Panc1 (cell line): ENCODE measurements at regions not wholly inside any gene's neighbourhood (a gene's known extent, or its start where the extent isn't known, plus 50 kb on each side); places are given as distances from the start of the nearest gene placed in this dataset.

Source experiments
- POLR2AphosphoS5 ChIP-seq: IDR thresholded peaks from 2 replicates; pipeline ENCODE4 v1.6.1; 2012; ENCODE audit warnings: mild to moderate bottlenecking, low read depth, low read length, moderate library complexity
- SIN3A ChIP-seq: IDR thresholded peaks from 2 replicates; pipeline ENCODE4 v1.6.1; 2012; ENCODE audit warnings: low read depth, mild to moderate bottlenecking, low read length, moderate library complexity, borderline replicate concordance; ENCODE audit not compliant: insufficient read depth
- TCF7L2 ChIP-seq: IDR thresholded peaks from 2 replicates; pipeline ENCODE4 v1.6.1; 2011; ENCODE audit warnings: mild to moderate bottlenecking, low read depth, low read length, inconsistent platforms
- TF ChIP-seq, protein P1 (sequence below): fragments of 450-650 bp; IDR thresholded peaks from 2 replicates; pipeline ENCODE4 v1.5.1; 2017; ENCODE audit warnings: mild to moderate bottlenecking
- TF ChIP-seq, protein P2 (sequence below), 2 experiments: IDR thresholded peaks; 2 replicates each; pipeline ENCODE4 v1.6.1; 2011 to 2012; ENCODE audit warnings: low read depth in 2 of 2, control low read depth in 1 of 2, low read length in 1 of 2, mild to moderate bottlenecking in 1 of 2, moderate library complexity in 1 of 2; ENCODE audit not compliant: insufficient read depth in 1 of 2

DNA sequence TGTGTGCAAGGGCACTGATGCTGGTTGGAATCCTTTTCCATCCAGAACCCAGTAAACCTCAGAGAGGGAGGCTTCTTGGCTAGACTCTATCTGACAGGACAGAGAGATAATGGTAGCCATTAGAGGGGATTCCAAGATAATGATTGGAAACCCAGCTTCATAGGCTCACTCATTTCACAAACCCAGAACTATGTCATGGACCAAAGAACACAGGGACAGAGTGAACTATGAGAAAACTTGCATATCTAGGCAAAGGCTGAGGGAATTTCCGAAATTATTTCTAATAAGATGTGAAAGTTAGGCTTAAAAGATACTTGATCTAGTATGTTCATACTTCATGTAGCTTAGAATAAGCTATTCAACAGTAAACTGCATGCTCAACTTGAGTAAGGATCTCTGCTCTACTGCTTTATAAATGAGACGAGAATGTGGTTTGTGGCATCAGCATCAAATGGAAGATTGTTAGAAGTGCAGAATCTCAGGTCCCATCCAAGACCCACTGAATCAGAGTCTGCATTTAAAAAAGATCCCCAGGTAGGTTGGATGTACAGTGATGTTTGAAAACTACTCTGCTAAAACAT is 261.4 kb downstream of the DMRT2 start:
- TF ChIP-seq, protein P1, sequence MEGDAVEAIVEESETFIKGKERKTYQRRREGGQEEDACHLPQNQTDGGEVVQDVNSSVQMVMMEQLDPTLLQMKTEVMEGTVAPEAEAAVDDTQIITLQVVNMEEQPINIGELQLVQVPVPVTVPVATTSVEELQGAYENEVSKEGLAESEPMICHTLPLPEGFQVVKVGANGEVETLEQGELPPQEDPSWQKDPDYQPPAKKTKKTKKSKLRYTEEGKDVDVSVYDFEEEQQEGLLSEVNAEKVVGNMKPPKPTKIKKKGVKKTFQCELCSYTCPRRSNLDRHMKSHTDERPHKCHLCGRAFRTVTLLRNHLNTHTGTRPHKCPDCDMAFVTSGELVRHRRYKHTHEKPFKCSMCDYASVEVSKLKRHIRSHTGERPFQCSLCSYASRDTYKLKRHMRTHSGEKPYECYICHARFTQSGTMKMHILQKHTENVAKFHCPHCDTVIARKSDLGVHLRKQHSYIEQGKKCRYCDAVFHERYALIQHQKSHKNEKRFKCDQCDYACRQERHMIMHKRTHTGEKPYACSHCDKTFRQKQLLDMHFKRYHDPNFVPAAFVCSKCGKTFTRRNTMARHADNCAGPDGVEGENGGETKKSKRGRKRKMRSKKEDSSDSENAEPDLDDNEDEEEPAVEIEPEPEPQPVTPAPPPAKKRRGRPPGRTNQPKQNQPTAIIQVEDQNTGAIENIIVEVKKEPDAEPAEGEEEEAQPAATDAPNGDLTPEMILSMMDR = no peak
- TF ChIP-seq POLR2AphosphoS5 = no peak
- no peak for TF ChIP-seq TCF7L2
- TF ChIP-seq SIN3A = no peak
- TF ChIP-seq, protein P2, sequence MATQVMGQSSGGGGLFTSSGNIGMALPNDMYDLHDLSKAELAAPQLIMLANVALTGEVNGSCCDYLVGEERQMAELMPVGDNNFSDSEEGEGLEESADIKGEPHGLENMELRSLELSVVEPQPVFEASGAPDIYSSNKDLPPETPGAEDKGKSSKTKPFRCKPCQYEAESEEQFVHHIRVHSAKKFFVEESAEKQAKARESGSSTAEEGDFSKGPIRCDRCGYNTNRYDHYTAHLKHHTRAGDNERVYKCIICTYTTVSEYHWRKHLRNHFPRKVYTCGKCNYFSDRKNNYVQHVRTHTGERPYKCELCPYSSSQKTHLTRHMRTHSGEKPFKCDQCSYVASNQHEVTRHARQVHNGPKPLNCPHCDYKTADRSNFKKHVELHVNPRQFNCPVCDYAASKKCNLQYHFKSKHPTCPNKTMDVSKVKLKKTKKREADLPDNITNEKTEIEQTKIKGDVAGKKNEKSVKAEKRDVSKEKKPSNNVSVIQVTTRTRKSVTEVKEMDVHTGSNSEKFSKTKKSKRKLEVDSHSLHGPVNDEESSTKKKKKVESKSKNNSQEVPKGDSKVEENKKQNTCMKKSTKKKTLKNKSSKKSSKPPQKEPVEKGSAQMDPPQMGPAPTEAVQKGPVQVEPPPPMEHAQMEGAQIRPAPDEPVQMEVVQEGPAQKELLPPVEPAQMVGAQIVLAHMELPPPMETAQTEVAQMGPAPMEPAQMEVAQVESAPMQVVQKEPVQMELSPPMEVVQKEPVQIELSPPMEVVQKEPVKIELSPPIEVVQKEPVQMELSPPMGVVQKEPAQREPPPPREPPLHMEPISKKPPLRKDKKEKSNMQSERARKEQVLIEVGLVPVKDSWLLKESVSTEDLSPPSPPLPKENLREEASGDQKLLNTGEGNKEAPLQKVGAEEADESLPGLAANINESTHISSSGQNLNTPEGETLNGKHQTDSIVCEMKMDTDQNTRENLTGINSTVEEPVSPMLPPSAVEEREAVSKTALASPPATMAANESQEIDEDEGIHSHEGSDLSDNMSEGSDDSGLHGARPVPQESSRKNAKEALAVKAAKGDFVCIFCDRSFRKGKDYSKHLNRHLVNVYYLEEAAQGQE (IDR thresholded peaks at IDR 0.05; ENCODE audit: insufficient read depth in 1 of 2, low read depth in 2 of 2, low read length in 1 of 2) = no peak
